ENCODE measurements at regions not wholly inside any gene's neighbourhood (a gene's known extent, or its start where the extent isn't known, plus 50 kb on each side); places are given as distances from the start of the nearest gene placed in this dataset.

DNA sequence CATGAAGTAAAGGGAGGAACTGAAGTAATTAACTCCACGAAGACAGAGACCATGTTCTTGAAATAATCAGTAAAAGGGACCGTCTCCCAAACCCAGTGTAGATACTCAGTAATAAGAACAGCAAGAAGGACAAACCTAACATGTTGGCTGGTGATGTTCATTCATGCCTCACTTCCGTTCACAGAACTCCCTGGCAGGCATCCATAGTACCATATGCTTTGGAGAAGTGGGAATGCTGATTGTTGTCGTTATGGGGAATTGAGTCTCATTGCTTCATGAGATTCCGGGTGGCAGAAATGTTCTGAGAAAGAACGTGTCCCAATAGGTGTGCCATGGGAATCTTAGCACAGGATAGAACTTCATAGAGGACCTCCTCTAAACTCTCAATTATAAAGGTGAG, 452.3 kb downstream of the ZSWIM6 start:
- DNase-seq (ENCODE audit: low read depth), result no peak

- DNase-seq (ENCODE audit: low read depth), result no peak
Observed at GRCh38 chr5:61788548-61788947, 456.5 kb downstream of the ZSWIM6 start.

DNA sequence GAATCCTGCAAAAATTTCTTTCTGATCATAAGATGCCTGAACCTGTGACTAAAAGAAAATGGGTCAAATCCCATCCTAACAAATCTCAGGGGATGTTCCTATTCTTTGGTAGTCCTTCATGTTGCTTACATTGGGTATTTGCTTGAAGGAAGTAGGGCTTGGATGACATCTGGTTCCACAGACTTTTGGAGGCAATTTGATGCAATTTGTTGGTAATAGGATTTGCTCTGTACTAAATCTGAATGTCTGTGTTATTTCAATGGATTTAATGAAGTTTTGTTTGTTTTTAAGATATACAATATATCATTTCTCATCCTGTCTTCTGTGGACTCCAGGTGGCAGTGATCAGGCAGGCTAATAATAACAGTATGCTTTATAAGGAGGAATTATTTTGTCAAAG, 457.9 kb downstream of the ZSWIM6 start:
- no peak for DNase-seq (ENCODE audit: low read depth)

DNA sequence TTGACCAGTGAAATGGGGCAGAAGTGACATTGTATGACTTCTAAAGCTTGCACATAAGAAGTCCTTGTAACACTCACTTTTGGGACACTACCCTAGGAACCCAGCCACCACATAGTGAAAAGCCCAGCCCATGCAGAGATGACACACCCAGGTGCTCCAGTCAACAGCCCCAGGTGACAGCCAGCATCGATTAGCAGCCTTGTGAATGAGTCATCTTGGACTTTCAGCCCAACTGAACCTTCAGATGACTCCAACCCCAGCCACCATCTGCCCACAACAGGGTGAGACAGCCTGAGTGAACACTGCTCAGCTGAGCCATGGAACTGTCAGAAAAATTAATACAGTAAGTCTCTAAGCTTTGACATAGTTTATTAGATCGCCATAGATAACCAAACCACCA, 458.6 kb downstream of the ZSWIM6 start:
- DNase-seq (ENCODE audit: low read depth), result no peak

- DNase-seq (ENCODE audit: low read depth), result no peak
Observed at GRCh38 chr5:61796773-61797172, 464.7 kb downstream of the ZSWIM6 start.

GRCh38 chr5:61800450-61800849, 468.4 kb downstream of the ZSWIM6 start:
- no peak for DNase-seq (ENCODE audit: low read depth)

DNA sequence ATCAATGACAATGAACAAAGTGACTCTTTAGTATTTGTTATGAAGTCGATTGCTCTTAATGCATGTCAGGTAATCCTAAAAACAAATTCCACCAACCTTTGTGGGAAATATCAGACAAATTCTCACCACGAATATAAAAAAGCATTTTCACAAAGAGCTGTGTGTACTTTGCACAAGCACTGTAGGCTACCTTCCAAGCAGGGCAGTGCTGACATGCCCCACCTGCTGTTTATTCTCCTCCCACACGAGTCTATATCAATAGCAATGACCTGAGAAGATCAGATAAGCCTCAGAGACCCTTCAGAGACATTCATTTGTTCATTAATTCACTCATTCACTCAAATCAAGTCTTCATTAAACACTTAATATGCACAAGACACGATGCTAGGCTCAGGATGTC, 469.1 kb downstream of the ZSWIM6 start:
- no peak for DNase-seq (ENCODE audit: low read depth)

GRCh38 chr5:61802456-61802855, 470.4 kb downstream of the ZSWIM6 start:
- DNase-seq (ENCODE audit: low read depth), result no peak

GRCh38 chr5:61805101-61805500, 473.0 kb downstream of the ZSWIM6 start:
- DNase-seq (ENCODE audit: low read depth), result peak; percentile 36

GRCh38 chr5:61806491-61807020, 474.5 kb downstream of the ZSWIM6 start:
- no peak for DNase-seq (ENCODE audit: low read depth)

DNA sequence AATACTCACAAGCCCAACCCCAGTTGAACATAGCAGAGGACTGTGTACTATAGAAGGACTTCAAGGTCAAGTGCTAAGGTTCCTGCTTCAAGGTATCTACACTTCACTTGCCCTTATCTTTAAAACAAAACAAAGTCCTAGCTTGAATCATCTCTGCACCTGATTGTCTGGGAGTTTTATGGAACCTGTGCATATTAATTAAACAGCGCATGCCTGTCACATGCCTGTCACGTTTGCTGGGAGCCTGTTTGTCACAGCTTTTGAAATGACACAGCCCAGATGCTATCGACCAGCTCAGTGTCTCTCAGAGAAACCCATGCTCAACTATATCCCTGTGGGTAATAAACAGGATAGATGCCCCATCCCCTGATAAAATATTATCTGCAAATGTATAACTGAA, 476.0 kb downstream of the ZSWIM6 start:
- no peak for DNase-seq (ENCODE audit: low read depth)

- DNase-seq (ENCODE audit: low read depth), result no peak
Observed at GRCh38 chr5:61808909-61809308, 476.9 kb downstream of the ZSWIM6 start.

GRCh38 chr5:61809651-61810050, 477.6 kb downstream of the ZSWIM6 start:
- no peak for DNase-seq (ENCODE audit: low read depth)

GRCh38 chr5:61811052-61811451, 479.0 kb downstream of the ZSWIM6 start:
- DNase-seq (ENCODE audit: low read depth), result no peak

DNA sequence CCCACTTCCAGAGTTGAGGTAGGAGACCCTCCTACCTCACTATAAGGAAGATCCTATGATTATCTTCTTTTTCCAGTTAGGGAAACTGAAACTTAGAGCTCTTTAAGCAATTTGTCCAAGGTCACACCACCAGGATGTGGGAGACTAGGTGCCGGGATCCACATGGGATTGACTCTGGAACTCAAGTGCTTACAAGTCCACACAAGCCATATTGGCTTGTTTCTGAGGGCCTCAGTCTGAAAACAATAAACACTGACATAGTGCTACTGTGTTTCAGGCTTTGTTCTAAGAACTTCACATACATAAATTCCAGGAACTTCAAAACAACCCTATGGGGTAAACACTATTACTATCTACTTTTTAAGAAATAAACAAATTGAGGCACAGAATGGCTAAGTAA, 481.3 kb downstream of the ZSWIM6 start:
- no peak for DNase-seq (ENCODE audit: low read depth)

DNA sequence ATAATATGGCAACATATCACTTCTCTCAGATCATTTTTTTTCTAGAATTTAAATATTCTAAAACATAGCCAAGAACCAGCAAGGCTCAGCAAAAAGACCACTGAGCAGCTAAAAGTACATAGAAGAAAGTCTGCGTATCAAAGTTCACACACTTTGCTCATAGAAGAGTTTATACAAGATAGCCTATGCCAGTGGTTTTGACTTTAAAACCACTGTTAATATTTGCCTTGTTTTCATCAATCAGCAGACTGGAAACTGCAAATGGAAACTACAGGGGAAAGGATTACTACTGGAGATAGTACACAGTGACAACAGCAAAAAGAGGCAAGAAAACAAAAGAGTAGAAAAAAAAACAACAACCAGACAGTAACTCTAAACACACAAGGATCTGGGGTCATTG, 483.3 kb downstream of the ZSWIM6 start:
- no peak for DNase-seq (ENCODE audit: low read depth)

DNA sequence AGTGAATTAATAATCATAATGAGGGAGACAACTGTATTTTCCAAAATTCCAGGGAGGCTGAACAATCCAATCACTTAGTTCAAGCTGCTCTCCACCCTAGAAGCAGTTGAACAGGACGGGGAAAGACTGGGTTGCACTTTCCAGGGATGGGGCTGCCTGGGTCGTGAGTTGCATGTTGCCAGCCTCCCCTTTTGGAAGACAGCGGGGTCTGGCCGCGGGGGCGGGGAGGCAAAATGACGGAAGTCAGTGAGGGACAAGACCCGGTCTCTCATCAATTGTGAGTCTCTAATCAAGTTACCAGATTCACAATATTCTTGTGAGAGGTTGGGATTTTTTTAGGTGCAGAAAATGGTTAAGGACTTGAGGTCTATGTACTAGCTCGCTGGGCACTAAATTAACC, 484.1 kb downstream of the ZSWIM6 start:
- DNase-seq (ENCODE audit: low read depth), result no peak

GRCh38 chr5:61816585-61817450, 484.8 kb downstream of the ZSWIM6 start:
- DNase-seq (ENCODE audit: low read depth), result no peak

DNA sequence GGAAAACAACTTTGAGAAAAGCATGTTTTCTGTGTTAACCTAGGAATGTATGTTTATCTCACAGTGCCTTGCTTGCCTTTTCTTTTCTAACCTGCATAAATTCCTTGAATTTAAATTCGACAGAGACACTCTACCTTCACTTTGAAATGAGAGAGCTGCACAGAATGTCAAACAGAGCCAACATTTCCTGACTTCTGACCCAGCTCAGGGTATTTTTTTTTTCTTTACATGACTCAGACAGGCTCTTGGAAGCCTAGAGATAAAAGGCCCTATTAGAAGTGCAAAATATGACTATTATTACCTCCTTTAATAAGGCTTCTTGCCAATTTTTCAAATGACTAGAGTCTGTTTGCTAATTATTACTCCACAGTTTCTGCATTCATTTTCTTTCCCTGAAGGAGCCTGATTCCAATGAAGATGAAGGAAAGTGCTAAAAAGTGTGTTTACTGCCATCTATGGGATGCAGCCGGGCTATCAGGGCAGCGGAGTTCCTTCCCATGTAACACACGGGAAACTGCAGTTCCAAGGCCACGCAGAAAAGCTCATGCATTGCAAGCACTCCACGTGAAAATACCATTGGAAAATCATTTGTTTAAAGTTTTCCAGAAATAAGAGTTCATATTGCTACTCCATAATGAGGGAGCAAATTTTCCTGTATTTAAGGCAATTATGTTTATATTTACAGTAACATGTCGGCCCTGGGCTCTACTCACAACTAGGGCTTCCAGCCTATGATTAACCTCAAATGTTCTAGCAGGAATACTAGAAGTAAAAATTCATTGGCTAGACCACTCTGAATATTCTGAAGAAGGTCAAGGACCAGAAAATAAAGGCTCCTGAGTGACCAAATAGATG, 485.6 kb downstream of the ZSWIM6 start:
- peak; percentile 34 for DNase-seq (ENCODE audit: low read depth)

- DNase-seq (ENCODE audit: low read depth), result no peak
Observed at GRCh38 chr5:61820836-61821235, 485.2 kb upstream of the KIF2A start.

- no peak for DNase-seq (ENCODE audit: low read depth)
Observed at GRCh38 chr5:61821561-61821960, 484.4 kb upstream of the KIF2A start.

DNA sequence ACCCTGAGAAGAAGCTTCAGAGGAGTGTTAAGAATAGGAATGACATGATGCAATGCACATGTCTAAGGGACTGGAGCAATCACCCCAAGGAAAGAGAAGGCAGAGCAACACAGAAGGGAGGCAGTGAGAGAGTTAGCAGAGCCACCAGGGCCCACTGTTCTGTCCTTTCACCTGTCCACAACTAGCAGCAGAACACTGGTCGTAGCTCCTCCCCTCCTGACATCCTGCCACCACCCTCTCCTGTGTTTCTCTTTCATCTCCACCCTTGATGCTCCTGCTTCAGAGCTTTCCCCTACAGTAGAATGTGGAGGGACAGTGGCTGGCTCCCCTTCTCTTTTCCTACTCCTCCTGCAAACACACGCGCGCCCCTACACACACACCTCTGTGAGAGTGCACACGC, 483.4 kb upstream of the KIF2A start:
- DNase-seq (ENCODE audit: low read depth), result no peak

- DNase-seq (ENCODE audit: low read depth), result no peak
Observed at GRCh38 chr5:61823065-61823464, 482.9 kb upstream of the KIF2A start.

Data from stromal cell of bone marrow (primary cell).